SK-N-SH treated with all-trans-retinoic acid at 6 μM for 48 hours (cell line): ENCODE measurements at regions not wholly inside any gene's neighbourhood (a gene's known extent, or its start where the extent isn't known, plus 50 kb on each side); places are given as distances from the start of the nearest gene placed in this dataset.

Experiments
- CSDC2 ChIP-seq: fragments of 250-450 bp; sonication (Bioruptor Pico); IDR thresholded peaks from 2 replicates; pipeline ENCODE4 v1.5.0; 2020; ENCODE audit warnings: mild to moderate bottlenecking, moderate library complexity
- GLIS3 ChIP-seq: fragments of 250-450 bp; sonication (Bioruptor Pico); IDR thresholded peaks from 2 replicates; pipeline ENCODE4 v1.5.0; 2020; ENCODE audit warnings: mild to moderate bottlenecking, moderate library complexity
- POU6F1 ChIP-seq: fragments of 250-450 bp; sonication (Bioruptor Pico); IDR thresholded peaks from 2 replicates; pipeline ENCODE4 v1.8.0; 2021; ENCODE audit warnings: low read depth, mild to moderate bottlenecking, moderate library complexity, borderline replicate concordance
- PPARA ChIP-seq: fragments of 250-450 bp; sonication (Bioruptor Pico); IDR thresholded peaks from 2 replicates; pipeline ENCODE4 v1.5.0; 2020; ENCODE audit warnings: mild to moderate bottlenecking, borderline replicate concordance
- TSHZ2 ChIP-seq: fragments of 250-450 bp; sonication (Bioruptor Pico); IDR thresholded peaks from 2 replicates; pipeline ENCODE4 v1.5.0; 2020; ENCODE audit warnings: mild to moderate bottlenecking, moderate library complexity
- ZC3H10 ChIP-seq: fragments of 250-450 bp; sonication (Bioruptor Pico); IDR thresholded peaks from 2 replicates; pipeline ENCODE4 v1.5.1; 2021; ENCODE audit warnings: mild to moderate bottlenecking, moderate library complexity
- ZFP3 ChIP-seq: fragments of 250-450 bp; sonication (Bioruptor Pico); IDR thresholded peaks from 2 replicates; pipeline ENCODE4 v1.5.0; 2020; ENCODE audit warnings: mild to moderate bottlenecking, moderate library complexity
- ZNF8 ChIP-seq: fragments of 450-650 bp; formaldehyde crosslinking; IDR thresholded peaks from 2 replicates; pipeline ENCODE4 v1.5.0; 2020; ENCODE audit warnings: mild to moderate bottlenecking, moderate library complexity
- TF ChIP-seq, protein P1 (sequence below): fragments of 250-450 bp; sonication (Bioruptor Pico); IDR thresholded peaks from 2 replicates; pipeline ENCODE4 v1.8.0; 2020; ENCODE audit warnings: mild to moderate bottlenecking, moderate library complexity, borderline replicate concordance
- TF ChIP-seq, protein P2 (sequence below): fragments of 250-450 bp; sonication (Bioruptor Pico); IDR thresholded peaks from 2 replicates; pipeline ENCODE4 v1.5.1; 2021; ENCODE audit warnings: mild to moderate bottlenecking, moderate library complexity

GRCh38 chr10:85194706-85195105, 866.3 kb downstream of the CCSER2 start:
- TF ChIP-seq GLIS3 (CRISPR knock-in tag) (no peak), PPARA (no peak), ZFP3 (CRISPR knock-in tag) (no peak), ZC3H10 (CRISPR knock-in tag) (no peak), TSHZ2 (CRISPR knock-in tag) (no peak), ZNF8 (no peak), CSDC2 (CRISPR knock-in tag) (no peak), POU6F1 (no peak)
- TF ChIP-seq, protein P1, sequence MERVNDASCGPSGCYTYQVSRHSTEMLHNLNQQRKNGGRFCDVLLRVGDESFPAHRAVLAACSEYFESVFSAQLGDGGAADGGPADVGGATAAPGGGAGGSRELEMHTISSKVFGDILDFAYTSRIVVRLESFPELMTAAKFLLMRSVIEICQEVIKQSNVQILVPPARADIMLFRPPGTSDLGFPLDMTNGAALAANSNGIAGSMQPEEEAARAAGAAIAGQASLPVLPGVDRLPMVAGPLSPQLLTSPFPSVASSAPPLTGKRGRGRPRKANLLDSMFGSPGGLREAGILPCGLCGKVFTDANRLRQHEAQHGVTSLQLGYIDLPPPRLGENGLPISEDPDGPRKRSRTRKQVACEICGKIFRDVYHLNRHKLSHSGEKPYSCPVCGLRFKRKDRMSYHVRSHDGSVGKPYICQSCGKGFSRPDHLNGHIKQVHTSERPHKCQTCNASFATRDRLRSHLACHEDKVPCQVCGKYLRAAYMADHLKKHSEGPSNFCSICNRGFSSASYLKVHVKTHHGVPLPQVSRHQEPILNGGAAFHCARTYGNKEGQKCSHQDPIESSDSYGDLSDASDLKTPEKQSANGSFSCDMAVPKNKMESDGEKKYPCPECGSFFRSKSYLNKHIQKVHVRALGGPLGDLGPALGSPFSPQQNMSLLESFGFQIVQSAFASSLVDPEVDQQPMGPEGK: no peak
- TF ChIP-seq, protein P2, sequence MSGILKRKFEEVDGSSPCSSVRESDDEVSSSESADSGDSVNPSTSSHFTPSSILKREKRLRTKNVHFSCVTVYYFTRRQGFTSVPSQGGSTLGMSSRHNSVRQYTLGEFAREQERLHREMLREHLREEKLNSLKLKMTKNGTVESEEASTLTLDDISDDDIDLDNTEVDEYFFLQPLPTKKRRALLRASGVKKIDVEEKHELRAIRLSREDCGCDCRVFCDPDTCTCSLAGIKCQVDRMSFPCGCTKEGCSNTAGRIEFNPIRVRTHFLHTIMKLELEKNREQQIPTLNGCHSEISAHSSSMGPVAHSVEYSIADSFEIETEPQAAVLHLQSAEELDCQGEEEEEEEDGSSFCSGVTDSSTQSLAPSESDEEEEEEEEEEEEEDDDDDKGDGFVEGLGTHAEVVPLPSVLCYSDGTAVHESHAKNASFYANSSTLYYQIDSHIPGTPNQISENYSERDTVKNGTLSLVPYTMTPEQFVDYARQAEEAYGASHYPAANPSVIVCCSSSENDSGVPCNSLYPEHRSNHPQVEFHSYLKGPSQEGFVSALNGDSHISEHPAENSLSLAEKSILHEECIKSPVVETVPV: no peak
